ENCODE measurements at regions not wholly inside any gene's neighbourhood (a gene's known extent, or its start where the extent isn't known, plus 50 kb on each side); places are given as distances from the start of the nearest gene placed in this dataset.

- H3K4me1 Mint-ChIP-seq (ENCODE audit: low read depth): no peaks in the 10 kb centered on the region
- H3K27me3 Mint-ChIP-seq (ENCODE audit: low read depth): no peaks in the 10 kb centered on the region
- no peaks in the 10 kb centered on the region for H3K36me3 Mint-ChIP-seq (ENCODE audit: low read depth)
- peaks cover 18% of the 10 kb centered on the region for H3K9me3 Mint-ChIP-seq
- H3K27ac Mint-ChIP-seq: no peak overlapping the region
- no peak for DNase-seq (ENCODE audit: low spot score)
- intact Hi-C loops (cut with micrococcal nuclease): no loop called here
- H3K4me3 Mint-ChIP-seq (ENCODE audit: low read depth): no peak overlapping the region
These were observed 663.2 kb downstream of the TLR4 start for GRCh38 chr9:118367383-118367782.

- intact Hi-C loops (cut with micrococcal nuclease): no loop called here
- H3K27me3 Mint-ChIP-seq (ENCODE audit: low read depth): no peaks in the 10 kb centered on the region
- H3K4me3 Mint-ChIP-seq (ENCODE audit: low read depth): no peak overlapping the region
- no peaks in the 10 kb centered on the region for H3K36me3 Mint-ChIP-seq (ENCODE audit: low read depth)
- H3K27ac Mint-ChIP-seq: no peak overlapping the region
- peaks cover 17% of the 10 kb centered on the region for H3K9me3 Mint-ChIP-seq
- H3K4me1 Mint-ChIP-seq (ENCODE audit: low read depth): no peaks in the 10 kb centered on the region
- DNase-seq (ENCODE audit: low spot score): no peak
These were observed 680.4 kb downstream of the TLR4 start for GRCh38 chr9:118384531-118385100.

- intact Hi-C loops (cut with micrococcal nuclease): no loop called here
- Mint-ChIP-seq H3K27ac (no peak overlapping the region), H3K9me3 (no peaks in the 10 kb centered on the region), H3K27me3 (ENCODE audit: low read depth) (no peaks in the 10 kb centered on the region), H3K36me3 (ENCODE audit: low read depth) (no peaks in the 10 kb centered on the region), H3K4me3 (ENCODE audit: low read depth) (no peak overlapping the region), H3K4me1 (ENCODE audit: low read depth) (no peaks in the 10 kb centered on the region)
- DNase-seq (ENCODE audit: low spot score): no peak
These were observed 691.2 kb downstream of the TLR4 start for GRCh38 chr9:118395415-118395814.

DNA sequence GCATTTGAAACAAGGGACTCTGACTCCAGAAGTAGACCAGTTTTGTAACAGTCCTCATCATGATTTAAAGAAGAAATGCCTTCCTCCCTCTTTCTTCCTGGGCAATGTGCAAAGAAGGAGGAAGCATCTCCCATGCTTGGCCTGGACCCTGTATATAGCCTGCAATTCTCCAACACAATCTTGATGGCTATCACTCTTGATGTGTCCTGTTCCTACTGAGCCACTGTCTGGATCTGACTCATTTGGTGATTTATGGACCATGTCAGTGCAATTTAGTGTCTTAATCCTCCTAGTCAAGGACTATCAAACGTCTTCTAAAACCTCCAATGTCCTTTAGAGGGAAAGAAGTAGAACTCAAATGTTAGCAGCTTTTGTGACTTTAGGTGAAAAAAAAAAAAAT, 697.3 kb downstream of the TLR4 start:
- no peaks in the 10 kb centered on the region for H3K36me3 Mint-ChIP-seq (ENCODE audit: low read depth)
- no peaks in the 10 kb centered on the region for H3K4me1 Mint-ChIP-seq (ENCODE audit: low read depth)
- H3K27me3 Mint-ChIP-seq (ENCODE audit: low read depth): no peaks in the 10 kb centered on the region
- no peak overlapping the region for H3K4me3 Mint-ChIP-seq (ENCODE audit: low read depth)
- DNase-seq (ENCODE audit: low spot score): no peak
- no peaks in the 10 kb centered on the region for H3K9me3 Mint-ChIP-seq
- intact Hi-C loops (cut with micrococcal nuclease): no loop called here
- no peak overlapping the region for H3K27ac Mint-ChIP-seq

GRCh38 chr9:118414676-118415075, 710.5 kb downstream of the TLR4 start:
- DNase-seq (ENCODE audit: low spot score): no peak
- Mint-ChIP-seq H3K27ac (no peak overlapping the region), H3K9me3 (no peaks in the 10 kb centered on the region), H3K4me3 (ENCODE audit: low read depth) (no peak overlapping the region), H3K27me3 (ENCODE audit: low read depth) (no peaks in the 10 kb centered on the region), H3K4me1 (ENCODE audit: low read depth) (no peaks in the 10 kb centered on the region), H3K36me3 (ENCODE audit: low read depth) (no peaks in the 10 kb centered on the region)
- intact Hi-C loops (cut with micrococcal nuclease): no loop called here

- no peak for DNase-seq (ENCODE audit: low spot score)
- H3K4me1 Mint-ChIP-seq (ENCODE audit: low read depth): no peaks in the 10 kb centered on the region
- H3K27ac Mint-ChIP-seq: no peak overlapping the region
- no peaks in the 10 kb centered on the region for H3K27me3 Mint-ChIP-seq (ENCODE audit: low read depth)
- H3K4me3 Mint-ChIP-seq (ENCODE audit: low read depth): no peak overlapping the region
- intact Hi-C loops (cut with micrococcal nuclease): no loop called here
- H3K36me3 Mint-ChIP-seq (ENCODE audit: low read depth): no peaks in the 10 kb centered on the region
- H3K9me3 Mint-ChIP-seq: no peaks in the 10 kb centered on the region
These were observed 714.8 kb downstream of the TLR4 start for GRCh38 chr9:118418887-118419565.

DNA sequence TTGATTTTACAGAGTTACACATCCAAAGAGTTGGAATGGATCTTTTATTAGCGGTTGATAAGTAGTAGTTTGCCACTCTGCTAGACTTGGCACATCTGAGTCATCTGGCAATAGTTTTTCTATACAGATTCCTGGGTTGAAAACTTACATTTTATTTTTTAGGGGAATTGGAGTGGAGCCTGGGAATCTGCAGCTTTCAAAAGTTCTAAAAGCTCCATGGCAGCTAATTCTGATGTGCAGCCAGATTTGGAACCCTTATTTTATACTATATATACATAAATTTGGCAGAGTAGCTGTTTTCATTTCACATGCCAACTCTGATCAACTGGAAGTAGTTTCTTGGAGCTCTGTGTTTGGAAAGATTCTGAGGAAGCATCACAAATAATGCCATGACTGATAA, 715.5 kb downstream of the TLR4 start:
- intact Hi-C loops (cut with micrococcal nuclease): no loop called here
- Mint-ChIP-seq H3K27ac (no peak overlapping the region), H3K27me3 (ENCODE audit: low read depth) (no peaks in the 10 kb centered on the region), H3K4me3 (ENCODE audit: low read depth) (no peak overlapping the region), H3K36me3 (ENCODE audit: low read depth) (no peaks in the 10 kb centered on the region), H3K9me3 (no peaks in the 10 kb centered on the region), H3K4me1 (ENCODE audit: low read depth) (no peaks in the 10 kb centered on the region)
- no peak for DNase-seq (ENCODE audit: low spot score)

DNA sequence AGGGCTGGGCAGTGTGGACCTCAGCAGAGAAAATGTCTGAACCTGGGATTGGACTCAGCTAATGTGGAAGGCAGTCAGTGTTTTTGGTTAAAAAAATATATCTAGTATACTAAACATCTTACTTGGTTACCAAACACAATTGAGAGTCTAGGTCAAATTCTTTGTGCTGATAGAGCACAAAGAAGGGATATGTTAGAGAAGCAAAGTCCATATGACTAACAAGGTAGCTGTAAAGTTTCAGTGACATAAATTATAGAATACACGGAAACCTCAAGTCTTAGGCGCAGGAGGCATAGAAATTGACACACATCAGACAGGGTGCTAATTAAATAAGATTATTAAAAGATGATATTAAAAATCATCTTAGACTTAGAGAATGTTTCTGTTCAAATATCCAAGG, 718.3 kb downstream of the TLR4 start:
- H3K9me3 Mint-ChIP-seq: no peaks in the 10 kb centered on the region
- intact Hi-C loops (cut with micrococcal nuclease): no loop called here
- no peaks in the 10 kb centered on the region for H3K27me3 Mint-ChIP-seq (ENCODE audit: low read depth)
- H3K27ac Mint-ChIP-seq: no peak overlapping the region
- H3K4me1 Mint-ChIP-seq (ENCODE audit: low read depth): no peaks in the 10 kb centered on the region
- no peaks in the 10 kb centered on the region for H3K36me3 Mint-ChIP-seq (ENCODE audit: low read depth)
- no peak overlapping the region for H3K4me3 Mint-ChIP-seq (ENCODE audit: low read depth)
- DNase-seq (ENCODE audit: low spot score): no peak

DNA sequence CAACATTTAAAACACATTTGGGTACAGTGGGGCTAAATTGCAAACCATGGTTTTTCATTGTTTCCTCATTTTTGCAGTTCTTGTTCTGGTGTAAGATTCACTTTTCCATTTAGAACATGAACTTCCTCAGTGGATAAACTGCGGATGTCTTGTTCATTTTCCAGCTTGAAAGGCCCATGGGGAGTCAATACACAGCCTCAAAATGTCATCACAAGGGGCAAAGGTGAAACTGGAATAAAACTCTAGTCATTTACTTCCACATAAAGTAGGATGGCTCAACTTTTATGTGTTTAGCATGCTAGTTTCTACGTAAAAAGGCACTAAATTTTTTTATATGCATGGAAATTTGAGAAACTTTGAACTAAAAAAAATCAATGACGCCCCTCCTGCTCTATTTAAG, 718.8 kb downstream of the TLR4 start:
- Mint-ChIP-seq H3K4me3 (ENCODE audit: low read depth) (no peak overlapping the region), H3K27me3 (ENCODE audit: low read depth) (no peaks in the 10 kb centered on the region), H3K4me1 (ENCODE audit: low read depth) (no peaks in the 10 kb centered on the region), H3K9me3 (no peaks in the 10 kb centered on the region), H3K36me3 (ENCODE audit: low read depth) (no peaks in the 10 kb centered on the region), H3K27ac (no peak overlapping the region)
- no peak for DNase-seq (ENCODE audit: low spot score)
- intact Hi-C loops (cut with micrococcal nuclease): no loop called here

GRCh38 chr9:118423721-118424120, 719.5 kb downstream of the TLR4 start:
- intact Hi-C loops (cut with micrococcal nuclease): no loop called here
- Mint-ChIP-seq H3K27ac (no peak overlapping the region), H3K9me3 (no peaks in the 10 kb centered on the region), H3K27me3 (ENCODE audit: low read depth) (no peaks in the 10 kb centered on the region), H3K4me3 (ENCODE audit: low read depth) (no peak overlapping the region), H3K36me3 (ENCODE audit: low read depth) (no peaks in the 10 kb centered on the region), H3K4me1 (ENCODE audit: low read depth) (no peaks in the 10 kb centered on the region)
- no peak for DNase-seq (ENCODE audit: low spot score)

DNA sequence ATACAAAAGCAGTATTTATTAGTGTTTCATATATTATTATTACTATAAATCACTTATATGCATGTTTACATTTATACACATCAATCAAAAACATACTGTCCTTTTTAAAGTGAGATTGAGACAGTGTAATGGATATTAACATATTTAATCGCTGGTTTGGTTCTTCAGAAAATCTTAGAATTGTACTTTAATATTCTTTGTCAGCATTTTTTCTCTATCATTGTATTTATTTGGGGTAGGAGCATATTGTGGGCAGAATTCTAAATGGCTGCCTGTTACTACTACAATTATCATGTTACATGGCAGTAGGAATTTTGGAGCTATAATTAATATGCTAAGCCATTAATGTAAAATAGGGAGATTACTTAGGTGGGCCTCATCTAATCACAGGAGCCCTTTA, 722.6 kb downstream of the TLR4 start:
- H3K36me3 Mint-ChIP-seq (ENCODE audit: low read depth): no peaks in the 10 kb centered on the region
- no peaks in the 10 kb centered on the region for H3K27me3 Mint-ChIP-seq (ENCODE audit: low read depth)
- H3K9me3 Mint-ChIP-seq: peaks cover 4% of the 10 kb centered on the region
- intact Hi-C loops (cut with micrococcal nuclease): no loop called here
- no peak overlapping the region for H3K27ac Mint-ChIP-seq
- no peaks in the 10 kb centered on the region for H3K4me1 Mint-ChIP-seq (ENCODE audit: low read depth)
- H3K4me3 Mint-ChIP-seq (ENCODE audit: low read depth): no peak overlapping the region
- DNase-seq (ENCODE audit: low spot score): no peak

GRCh38 chr9:118438810-118439209, 734.6 kb downstream of the TLR4 start:
- no peaks in the 10 kb centered on the region for H3K9me3 Mint-ChIP-seq
- no peak for DNase-seq (ENCODE audit: low spot score)
- no peaks in the 10 kb centered on the region for H3K4me1 Mint-ChIP-seq (ENCODE audit: low read depth)
- H3K36me3 Mint-ChIP-seq (ENCODE audit: low read depth): no peaks in the 10 kb centered on the region
- H3K27ac Mint-ChIP-seq: no peak overlapping the region
- H3K4me3 Mint-ChIP-seq (ENCODE audit: low read depth): no peak overlapping the region
- intact Hi-C loops (cut with micrococcal nuclease): no loop called here
- H3K27me3 Mint-ChIP-seq (ENCODE audit: low read depth): no peaks in the 10 kb centered on the region

GRCh38 chr9:118439441-118439840, 735.2 kb downstream of the TLR4 start:
- Mint-ChIP-seq H3K27ac (no peak overlapping the region), H3K36me3 (ENCODE audit: low read depth) (no peaks in the 10 kb centered on the region), H3K4me3 (ENCODE audit: low read depth) (no peak overlapping the region), H3K9me3 (no peaks in the 10 kb centered on the region), H3K4me1 (ENCODE audit: low read depth) (no peaks in the 10 kb centered on the region), H3K27me3 (ENCODE audit: low read depth) (no peaks in the 10 kb centered on the region)
- intact Hi-C loops (cut with micrococcal nuclease): no loop called here
- no peak for DNase-seq (ENCODE audit: low spot score)

- no peak for DNase-seq (ENCODE audit: low spot score)
- no peak overlapping the region for H3K4me3 Mint-ChIP-seq (ENCODE audit: low read depth)
- intact Hi-C loops (cut with micrococcal nuclease): no loop called here
These were observed 740.2 kb downstream of the TLR4 start for GRCh38 chr9:118444403-118444802.

More at GRCh38 chr9:118444403-118444802, 740.2 kb downstream of the TLR4 start:
- no peaks in the 10 kb centered on the region for H3K36me3 Mint-ChIP-seq (ENCODE audit: low read depth)
- no peaks in the 10 kb centered on the region for H3K9me3 Mint-ChIP-seq
- no peaks in the 10 kb centered on the region for H3K4me1 Mint-ChIP-seq (ENCODE audit: low read depth)
- H3K27me3 Mint-ChIP-seq (ENCODE audit: low read depth): no peaks in the 10 kb centered on the region
- no peak overlapping the region for H3K27ac Mint-ChIP-seq
